HCT116 (cell line): ENCODE measurements at regions not wholly inside any gene's neighbourhood (a gene's known extent, or its start where the extent isn't known, plus 50 kb on each side); places are given as distances from the start of the nearest gene placed in this dataset.

Experiments
- ATAC-seq: fragments of 200-7000 bp; cut with Tn5 transposase; 2 replicates; pipeline ENCODE4 v1.9.1; 2020; ENCODE audit warnings: mild to moderate bottlenecking, moderate library complexity
- BruUV-seq: library from RNA; stranded (reverse); fragments of 400-500 nt; replicated peaks from 2 replicates; lab custom pipeline; 2021; lab: Mats Ljungman, UMichigan
- CTCF ChIA-PET: fragments of 300-600 bp; sonication (Branson Sonifier 250); formaldehyde crosslinking; loops from one replicate; lab custom pipeline; 2021; ENCODE audit warnings: antibody characterized with exemption; lab: Charles Lee
- POLR2A ChIA-PET: fragments of 300-600, 350-600 bp; sonication (Branson Sonifier 250); formaldehyde crosslinking; loops from one replicate; lab custom pipeline; 2021; ENCODE audit warnings: antibody characterized with exemption; lab: Charles Lee
- RAD21 ChIA-PET, 2 experiments: fragments of 300-600 bp; sonication (Branson Sonifier 250); formaldehyde crosslinking; loops; one replicate each; lab custom pipeline; 2023; ENCODE audit warnings: low total read pairs in 2 of 2; ENCODE audit not compliant: uncharacterized antibody in 2 of 2, unreplicated experiment in 2 of 2, low non-redundant PET in 1 of 2; lab: Charles Lee
- DNase-seq: peaks from one replicate; pipeline ENCODE4 v3.0.0-alpha.2; 2010; ENCODE audit warnings: low read depth, low spot score
- H2AFZ ChIP-seq: fragments of 200-600 bp; shearing (Covaris generic), sonication (generic); 2 replicates; pipeline ENCODE4 v1.6.1; 2017; ENCODE audit warnings: low read depth, mixed run types, mixed read lengths, antibody characterized with exemption, low read length; ENCODE audit not compliant: poor library complexity, severe bottlenecking
- H3K27ac ChIP-seq: 2 replicates; pipeline ENCODE4 v1.5.1; 2012; ENCODE audit warnings: low read depth, low read length
- H3K27me3 ChIP-seq: fragments of 200-600 bp; sonication (generic); 2 replicates; pipeline ENCODE4 v1.6.1; 2016; ENCODE audit warnings: mixed run types, low read length, mixed read lengths; ENCODE audit not compliant: insufficient read depth
- H3K36me3 ChIP-seq, 2 experiments: fragments of 200-500 bp in 1 of 2; fragments of 200-600 bp in 1 of 2; sonication (Bioruptor generic) in 1 of 2; sonication (generic) in 1 of 2; 2 replicates each; pipeline versions ENCODE4 v1.5.1 to v1.6.1; 2014 to 2016; ENCODE audit warnings: low read length in 2 of 2, inconsistent platforms in 1 of 2, mixed read lengths in 1 of 2, mixed run types in 1 of 2; ENCODE audit not compliant: insufficient read depth in 2 of 2, control insufficient read depth in 1 of 2
- H3K4me1 ChIP-seq, 2 experiments: fragments of 200-600 bp in 1 of 2; sonication (generic) in 1 of 2; 2 replicates each; pipeline versions ENCODE4 v1.5.1 to v1.6.1; 2012 to 2017; ENCODE audit warnings: low read length in 2 of 2, inconsistent platforms in 1 of 2, mild to moderate bottlenecking in 1 of 2, mixed read lengths in 1 of 2, mixed run types in 1 of 2, moderate library complexity in 1 of 2; ENCODE audit not compliant: insufficient read depth in 2 of 2, control insufficient read depth in 1 of 2
- H3K4me2 ChIP-seq: fragments of 200-600 bp; sonication (generic); 2 replicates; pipeline ENCODE4 v1.6.1; 2017; ENCODE audit warnings: mixed run types, low read length, mixed read lengths
- H3K4me3 ChIP-seq, 2 experiments: fragments of 200-600 bp in 1 of 2; sonication (generic) in 1 of 2; replicated peaks in 1 of 2; 2 replicates each; pipeline ENCODE4 v1.5.1; 2011 to 2016; ENCODE audit warnings: low read length in 2 of 2, control low read depth in 1 of 2, low read depth in 1 of 2, mild to moderate bottlenecking in 1 of 2, mixed read lengths in 1 of 2, mixed run types in 1 of 2
- H3K79me2 ChIP-seq: fragments of 200-600 bp; sonication (generic); 2 replicates; pipeline ENCODE4 v1.6.1; 2017; ENCODE audit warnings: mild to moderate bottlenecking, mixed run types, low read length, moderate library complexity, mixed read lengths; ENCODE audit not compliant: insufficient read depth
- H3K9ac ChIP-seq: fragments of 200-600 bp; sonication (generic); 2 replicates; pipeline ENCODE4 v1.6.1; 2016; ENCODE audit warnings: low read length, mixed read lengths
- H3K9me2 ChIP-seq: fragments of 200-600 bp; sonication (generic), shearing (Covaris generic); 2 replicates; pipeline ENCODE4 v1.6.1; 2017; ENCODE audit warnings: mixed run types, mild to moderate bottlenecking, moderate library complexity; ENCODE audit not compliant: insufficient read depth
- H3K9me3 ChIP-seq, 2 experiments: fragments of 200-500 bp in 1 of 2; fragments of 200-600 bp in 1 of 2; sonication (Bioruptor generic) in 1 of 2; sonication (generic) in 1 of 2; 2 replicates each; pipeline ENCODE4 v1.6.1; 2014 to 2017; ENCODE audit warnings: low read length in 2 of 2, mixed read lengths in 2 of 2, inconsistent platforms in 1 of 2, low read depth in 1 of 2, mild to moderate bottlenecking in 1 of 2, mixed run types in 1 of 2, moderate library complexity in 1 of 2; ENCODE audit not compliant: control insufficient read depth in 1 of 2, insufficient read depth in 1 of 2
- H4K20me1 ChIP-seq: fragments of 200-600 bp; sonication (generic), shearing (Covaris generic); 2 replicates; pipeline ENCODE4 v1.6.1; 2017; ENCODE audit warnings: mixed run types, mild to moderate bottlenecking, moderate library complexity; ENCODE audit not compliant: insufficient read depth
- ATF3 ChIP-seq: IDR thresholded peaks from 2 replicates; pipeline ENCODE4 v1.6.1; 2012
- EGR1 ChIP-seq: IDR thresholded peaks from 2 replicates; pipeline ENCODE4 v1.6.1; 2012; ENCODE audit warnings: low read depth
- ELF1 ChIP-seq: IDR thresholded peaks from 2 replicates; pipeline ENCODE4 v1.6.1; 2012; ENCODE audit warnings: low read depth, borderline replicate concordance
- EZH2 ChIP-seq: fragments of 200-600 bp; sonication (generic); IDR thresholded peaks from 2 replicates; pipeline ENCODE4 v1.6.1; 2017; ENCODE audit warnings: antibody characterized with exemption, mixed run types
- FOSL1 ChIP-seq: IDR thresholded peaks from 2 replicates; pipeline ENCODE4 v1.6.1; 2012; ENCODE audit warnings: low read depth
- JUND ChIP-seq: IDR thresholded peaks from 2 replicates; pipeline ENCODE4 v1.6.1; 2012
- POLR2A ChIP-seq: IDR thresholded peaks from 2 replicates; pipeline ENCODE4 v1.7.0; 2011; ENCODE audit warnings: borderline replicate concordance; ENCODE audit not compliant: insufficient read depth, insufficient read length; ENCODE audit errors: extremely low read depth
- RAD21 ChIP-seq: IDR thresholded peaks from 2 replicates; pipeline ENCODE4 v1.6.1; 2012; ENCODE audit warnings: low read depth, mild to moderate bottlenecking
- SIN3A ChIP-seq: IDR thresholded peaks from 2 replicates; pipeline ENCODE4 v1.6.1; 2012; ENCODE audit warnings: low read depth
- SRF ChIP-seq: IDR thresholded peaks from 2 replicates; pipeline ENCODE4 v1.6.1; 2012; ENCODE audit warnings: low read depth
- ZFX ChIP-seq: fragments of 450-650 bp; IDR thresholded peaks from 2 replicates; pipeline ENCODE4 v1.6.1; 2017
- ZNF274 ChIP-seq: fragments of 200-500 bp; sonication (Bioruptor generic); IDR thresholded peaks from 2 replicates; pipeline ENCODE4 v1.6.1; 2014; ENCODE audit warnings: mild to moderate bottlenecking, low read depth, low read length, inconsistent platforms
- intact Hi-C: fragments of 100-400 bp; cut with micrococcal nuclease; formaldehyde crosslinking; loops from 2 replicates; pipeline ENCODE4 v1.10.0; 2022
- TF ChIP-seq, protein P1 (sequence below): IDR thresholded peaks from 2 replicates; pipeline ENCODE4 v1.6.1; 2012; ENCODE audit warnings: low read depth
- TF ChIP-seq, protein P2 (sequence below), 3 experiments: fragments of 200-600 bp in 1 of 3; sonication (generic) in 1 of 3; IDR thresholded peaks in 2 of 3; conservative IDR thresholded peaks in 1 of 3; 2 replicates each; pipeline ENCODE4 v1.5.1; 2012 to 2017; ENCODE audit warnings: low read depth in 2 of 3, low read length in 2 of 3, antibody characterized with exemption in 1 of 3, borderline replicate concordance in 1 of 3, control low read depth in 1 of 3, mild to moderate bottlenecking in 1 of 3, mixed read lengths in 1 of 3, mixed run types in 1 of 3, moderate library complexity in 1 of 3; ENCODE audit not compliant: insufficient read depth in 1 of 3

GRCh38 chr18:37653618-37654017, 88.0 kb upstream of the CELF4 start:
- Histone ChIP-seq H3K36me3 (no peaks in the 10 kb centered on the region), H3K4me1 (peaks cover 0 to 4% of the 10 kb centered on the region in 2 experiments; a peak in 1 of 4 replicates), H4K20me1 (no peaks in the 10 kb centered on the region), H3K9me2 (no peaks in the 10 kb centered on the region), H3K4me3 (no peak overlapping the region), H3K9ac (no peak overlapping the region), H3K9me3 (peaks cover 0 to 5% of the 10 kb centered on the region in 2 experiments; a peak in 1 of 4 replicates), H3K79me2 (no peaks in the 10 kb centered on the region), H3K27ac (no peak overlapping the region), H3K27me3 (no peaks in the 10 kb centered on the region), H2AFZ (no peak overlapping the region), H3K4me2 (no peak overlapping the region)
- TF ChIP-seq, protein P1, sequence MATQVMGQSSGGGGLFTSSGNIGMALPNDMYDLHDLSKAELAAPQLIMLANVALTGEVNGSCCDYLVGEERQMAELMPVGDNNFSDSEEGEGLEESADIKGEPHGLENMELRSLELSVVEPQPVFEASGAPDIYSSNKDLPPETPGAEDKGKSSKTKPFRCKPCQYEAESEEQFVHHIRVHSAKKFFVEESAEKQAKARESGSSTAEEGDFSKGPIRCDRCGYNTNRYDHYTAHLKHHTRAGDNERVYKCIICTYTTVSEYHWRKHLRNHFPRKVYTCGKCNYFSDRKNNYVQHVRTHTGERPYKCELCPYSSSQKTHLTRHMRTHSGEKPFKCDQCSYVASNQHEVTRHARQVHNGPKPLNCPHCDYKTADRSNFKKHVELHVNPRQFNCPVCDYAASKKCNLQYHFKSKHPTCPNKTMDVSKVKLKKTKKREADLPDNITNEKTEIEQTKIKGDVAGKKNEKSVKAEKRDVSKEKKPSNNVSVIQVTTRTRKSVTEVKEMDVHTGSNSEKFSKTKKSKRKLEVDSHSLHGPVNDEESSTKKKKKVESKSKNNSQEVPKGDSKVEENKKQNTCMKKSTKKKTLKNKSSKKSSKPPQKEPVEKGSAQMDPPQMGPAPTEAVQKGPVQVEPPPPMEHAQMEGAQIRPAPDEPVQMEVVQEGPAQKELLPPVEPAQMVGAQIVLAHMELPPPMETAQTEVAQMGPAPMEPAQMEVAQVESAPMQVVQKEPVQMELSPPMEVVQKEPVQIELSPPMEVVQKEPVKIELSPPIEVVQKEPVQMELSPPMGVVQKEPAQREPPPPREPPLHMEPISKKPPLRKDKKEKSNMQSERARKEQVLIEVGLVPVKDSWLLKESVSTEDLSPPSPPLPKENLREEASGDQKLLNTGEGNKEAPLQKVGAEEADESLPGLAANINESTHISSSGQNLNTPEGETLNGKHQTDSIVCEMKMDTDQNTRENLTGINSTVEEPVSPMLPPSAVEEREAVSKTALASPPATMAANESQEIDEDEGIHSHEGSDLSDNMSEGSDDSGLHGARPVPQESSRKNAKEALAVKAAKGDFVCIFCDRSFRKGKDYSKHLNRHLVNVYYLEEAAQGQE = no peak
- TF ChIP-seq EGR1 (no peak), JUND (no peak), POLR2A (no peak), SRF (no peak), ELF1 (no peak), ATF3 (no peak), FOSL1 (no peak), ZFX (no peak), EZH2 (no peak), RAD21 (no peak), ZNF274 (no peak), SIN3A (no peak)
- TF ChIP-seq, protein P2, sequence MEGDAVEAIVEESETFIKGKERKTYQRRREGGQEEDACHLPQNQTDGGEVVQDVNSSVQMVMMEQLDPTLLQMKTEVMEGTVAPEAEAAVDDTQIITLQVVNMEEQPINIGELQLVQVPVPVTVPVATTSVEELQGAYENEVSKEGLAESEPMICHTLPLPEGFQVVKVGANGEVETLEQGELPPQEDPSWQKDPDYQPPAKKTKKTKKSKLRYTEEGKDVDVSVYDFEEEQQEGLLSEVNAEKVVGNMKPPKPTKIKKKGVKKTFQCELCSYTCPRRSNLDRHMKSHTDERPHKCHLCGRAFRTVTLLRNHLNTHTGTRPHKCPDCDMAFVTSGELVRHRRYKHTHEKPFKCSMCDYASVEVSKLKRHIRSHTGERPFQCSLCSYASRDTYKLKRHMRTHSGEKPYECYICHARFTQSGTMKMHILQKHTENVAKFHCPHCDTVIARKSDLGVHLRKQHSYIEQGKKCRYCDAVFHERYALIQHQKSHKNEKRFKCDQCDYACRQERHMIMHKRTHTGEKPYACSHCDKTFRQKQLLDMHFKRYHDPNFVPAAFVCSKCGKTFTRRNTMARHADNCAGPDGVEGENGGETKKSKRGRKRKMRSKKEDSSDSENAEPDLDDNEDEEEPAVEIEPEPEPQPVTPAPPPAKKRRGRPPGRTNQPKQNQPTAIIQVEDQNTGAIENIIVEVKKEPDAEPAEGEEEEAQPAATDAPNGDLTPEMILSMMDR (IDR thresholded peaks at IDR 0.05 in 2 of 3, conservative IDR thresholded peaks at IDR 0.05 in 1 of 3; ENCODE audit: borderline replicate concordance in 1 of 3, insufficient read depth in 1 of 3, low read depth in 2 of 3, low read length in 2 of 3) = no peak
- intact Hi-C loops = no loop called here
- DNase-seq (no peak), ATAC-seq (no peak)
- POLR2A ChIA-PET = no interaction called here
- RAD21 ChIA-PET = no interaction called here
- BruUV-seq = no TSS peak
- CTCF ChIA-PET = no interaction called here
